Neural cell (in vitro differentiated cells): ENCODE measurements at regions not wholly inside any gene's neighbourhood (a gene's known extent, or its start where the extent isn't known, plus 50 kb on each side); places are given as distances from the start of the nearest gene placed in this dataset.

Source experiments
- H2AFZ ChIP-seq: fragments of 200-600, 300-800 bp; sonication (generic), shearing (Covaris generic); 2 replicates; pipeline ENCODE4 v1.6.0; 2014; ENCODE audit warnings: low read depth, mild to moderate bottlenecking, antibody characterized with exemption, low read length, moderate library complexity
- H3F3A ChIP-seq: fragments of 200-600 bp; shearing (Covaris generic); 2 replicates; pipeline ENCODE4 v1.6.1; 2016; ENCODE audit warnings: mild to moderate bottlenecking, moderate library complexity, mixed read lengths, antibody characterized with exemption, low read length; ENCODE audit not compliant: insufficient read depth, poor library complexity, severe bottlenecking
- H3K27ac ChIP-seq: fragments of 200-600, 300-800 bp; sonication (generic), shearing (Covaris generic); 2 replicates; pipeline ENCODE4 v1.5.1; 2014; ENCODE audit warnings: mild to moderate bottlenecking, low read length, moderate library complexity
- H3K27me3 ChIP-seq: fragments of 300-800, 200-600 bp; sonication (generic), shearing (Covaris generic); 2 replicates; pipeline ENCODE4 v1.6.0; 2014; ENCODE audit warnings: mild to moderate bottlenecking, low read depth, low read length, moderate library complexity; ENCODE audit not compliant: insufficient read depth
- H3K36me3 ChIP-seq: fragments of 300-800, 200-600 bp; sonication (generic), shearing (Covaris generic); 2 replicates; pipeline ENCODE4 v1.5.1; 2014; ENCODE audit warnings: mild to moderate bottlenecking, antibody characterized with exemption, low read length, moderate library complexity; ENCODE audit not compliant: insufficient read depth
- H3K4me2 ChIP-seq: fragments of 300-800, 200-600 bp; sonication (generic), shearing (Covaris generic); 2 replicates; pipeline ENCODE4 v1.6.0; 2014; ENCODE audit warnings: mild to moderate bottlenecking, low read length
- H3K4me3 ChIP-seq: fragments of 300-800, 200-600 bp; sonication (generic), shearing (Covaris generic); 2 replicates; pipeline ENCODE4 v1.5.1; 2014; ENCODE audit warnings: mild to moderate bottlenecking, low read length, moderate library complexity
- H3K79me2 ChIP-seq: fragments of 200-600 bp; shearing (Covaris generic); replicated peaks from 2 replicates; pipeline ENCODE4 v1.6.0; 2014; ENCODE audit warnings: mild to moderate bottlenecking, low read length, moderate library complexity; ENCODE audit not compliant: insufficient read depth
- H3K9ac ChIP-seq: fragments of 300-800, 200-600 bp; sonication (generic), shearing (Covaris generic); 2 replicates; pipeline ENCODE4 v1.6.1; 2016; ENCODE audit warnings: mild to moderate bottlenecking, low read length, mixed read lengths
- H3K9me2 ChIP-seq: fragments of 200-600 bp; shearing (Covaris generic); 2 replicates; pipeline ENCODE4 v1.6.1; 2016; ENCODE audit warnings: mild to moderate bottlenecking, low read length, mixed read lengths; ENCODE audit not compliant: insufficient read depth
- H3K9me3 ChIP-seq: fragments of 200-600, 300-800 bp; sonication (generic), shearing (Covaris generic); 2 replicates; pipeline ENCODE4 v1.6.1; 2016; ENCODE audit warnings: mild to moderate bottlenecking, mixed run types, low read length, moderate library complexity, mixed read lengths
- H4K20me1 ChIP-seq: fragments of 200-600 bp; shearing (Covaris generic); 2 replicates; pipeline ENCODE4 v1.6.1; 2016; ENCODE audit warnings: mild to moderate bottlenecking, mixed run types; ENCODE audit not compliant: insufficient read depth
- CTCF ChIP-seq: fragments of 450-650 bp; IDR thresholded peaks from 2 replicates; pipeline ENCODE4 v1.5.1; 2014; ENCODE audit warnings: antibody characterized with exemption, mild to moderate bottlenecking, moderate library complexity; ENCODE audit not compliant: poor library complexity, severe bottlenecking
- EP300 ChIP-seq: fragments of 450-650 bp; conservative IDR thresholded peaks from 2 replicates; pipeline ENCODE4 v1.6.1; 2014; ENCODE audit warnings: antibody characterized with exemption, mild to moderate bottlenecking, moderate library complexity; ENCODE audit not compliant: poor library complexity, severe bottlenecking
- EZH2 ChIP-seq: fragments of 200-600, 300-800 bp; shearing (Covaris generic), sonication (generic); IDR thresholded peaks from 2 replicates; pipeline ENCODE4 v1.6.1; 2014; ENCODE audit warnings: antibody characterized with exemption, low read length, borderline replicate concordance, mild to moderate bottlenecking; ENCODE audit not compliant: insufficient read depth, poor library complexity, severe bottlenecking
- MXI1 ChIP-seq: fragments of 450-650 bp; conservative IDR thresholded peaks from 2 replicates; pipeline ENCODE4 v1.6.1; 2014; ENCODE audit warnings: antibody characterized with exemption, mild to moderate bottlenecking; ENCODE audit not compliant: poor library complexity, severe bottlenecking
- POLR2AphosphoS5 ChIP-seq: IDR thresholded peaks from 2 replicates; pipeline ENCODE4 v1.6.1; 2012
- RAD21 ChIP-seq: fragments of 450-650 bp; conservative IDR thresholded peaks from 2 replicates; pipeline ENCODE4 v1.6.1; 2014; ENCODE audit warnings: antibody characterized with exemption, mild to moderate bottlenecking, moderate library complexity
- REST ChIP-seq: IDR thresholded peaks from 2 replicates; pipeline ENCODE4 v1.6.1; 2012; ENCODE audit warnings: borderline replicate concordance
- SMC3 ChIP-seq: fragments of 450-650 bp; conservative IDR thresholded peaks from 2 replicates; pipeline ENCODE4 v1.6.1; 2014; ENCODE audit warnings: antibody characterized with exemption, mild to moderate bottlenecking, moderate library complexity; ENCODE audit not compliant: poor library complexity
- TAF1 ChIP-seq: IDR thresholded peaks from 2 replicates; pipeline ENCODE4 v1.6.1; 2012; ENCODE audit warnings: low read depth

- TF ChIP-seq SMC3 (no peak), EZH2 (no peak), TAF1 (no peak), MXI1 (no peak), EP300 (no peak), POLR2AphosphoS5 (no peak), RAD21 (no peak), CTCF (no peak), REST (no peak)
- no peaks in the 10 kb centered on the region for H3K9me3 ChIP-seq
Observed at GRCh38 chr5:35285011-35285410, 54.7 kb upstream of the PRLR start.

GRCh38 chr5:35284364-35284763 lies 54.1 kb upstream of the PRLR start:
- Histone ChIP-seq H3K79me2 (no peaks in the 10 kb centered on the region), H3K4me3 (no peak overlapping the region), H3K4me2 (no peak overlapping the region)

More at GRCh38 chr5:35285011-35285410, 54.7 kb upstream of the PRLR start:
- Histone ChIP-seq H3K36me3 (no peaks in the 10 kb centered on the region), H3K9me2 (no peaks in the 10 kb centered on the region), H3K79me2 (no peaks in the 10 kb centered on the region), H3K9ac (no peak overlapping the region), H3K27ac (no peak overlapping the region), H3F3A (no peaks in the 10 kb centered on the region), H3K27me3 (no peaks in the 10 kb centered on the region), H2AFZ (no peak overlapping the region), H4K20me1 (no peaks in the 10 kb centered on the region), H3K4me3 (no peak overlapping the region), H3K4me2 (no peak overlapping the region)

More at GRCh38 chr5:35284364-35284763, 54.1 kb upstream of the PRLR start:
- H3K9ac ChIP-seq: no peak overlapping the region
- no peaks in the 10 kb centered on the region for H3F3A ChIP-seq
- H2AFZ ChIP-seq: no peak overlapping the region
- no peaks in the 10 kb centered on the region for H3K27me3 ChIP-seq
- no peaks in the 10 kb centered on the region for H3K36me3 ChIP-seq
- H3K27ac ChIP-seq: no peak overlapping the region
- no peaks in the 10 kb centered on the region for H4K20me1 ChIP-seq
- H3K9me2 ChIP-seq: no peaks in the 10 kb centered on the region
- no peak for TF ChIP-seq CTCF
- H3K9me3 ChIP-seq: no peaks in the 10 kb centered on the region
